GM23338 (cell line): ENCODE measurements at regions not wholly inside any gene's neighbourhood (a gene's known extent, or its start where the extent isn't known, plus 50 kb on each side); places are given as distances from the start of the nearest gene placed in this dataset.

ENCODE experiments used
- ATAC-seq: fragments of 200-7000 bp; cut with Tn5 transposase; 3 replicates; pipeline ENCODE4 v1.9.1; 2020
- DNase-seq: peaks from one replicate; pipeline ENCODE4 v3.0.0-alpha.2; 2015; ENCODE audit warnings: low spot score
- H2AFZ ChIP-seq: fragments of 200-600 bp; sonication (generic); 2 replicates; pipeline ENCODE4 v1.8.0; 2016; ENCODE audit warnings: antibody characterized with exemption, mild to moderate bottlenecking, moderate library complexity
- H3F3A ChIP-seq: fragments of 200-600 bp; sonication (generic); replicated peaks from 2 replicates; pipeline ENCODE4 v1.8.0; 2017; ENCODE audit warnings: antibody characterized with exemption, mixed run types, low read depth
- H3K27ac ChIP-seq: fragments of 200-600 bp; sonication (generic); 2 replicates; pipeline ENCODE4 v1.6.1; 2016; ENCODE audit warnings: low read depth
- H3K27me3 ChIP-seq: fragments of 200-600 bp; sonication (generic); 2 replicates; pipeline ENCODE4 v1.8.0; 2016; ENCODE audit warnings: mild to moderate bottlenecking, mixed run types, moderate library complexity; ENCODE audit not compliant: insufficient read depth
- H3K36me3 ChIP-seq: fragments of 200-600 bp; sonication (generic); 2 replicates; pipeline ENCODE4 v1.8.0; 2016; ENCODE audit warnings: mild to moderate bottlenecking; ENCODE audit not compliant: insufficient read depth
- H3K4me1 ChIP-seq: fragments of 200-600 bp; sonication (generic); 2 replicates; pipeline ENCODE4 v1.8.0; 2016; ENCODE audit warnings: mild to moderate bottlenecking, moderate library complexity; ENCODE audit not compliant: insufficient read depth
- H3K4me2 ChIP-seq: fragments of 200-600 bp; sonication (generic); 2 replicates; pipeline ENCODE4 v1.7.1; 2017; ENCODE audit warnings: mixed run types
- H3K4me3 ChIP-seq: fragments of 200-600 bp; sonication (generic); 2 replicates; pipeline ENCODE4 v1.6.1; 2016; ENCODE audit warnings: mixed run types
- H3K79me2 ChIP-seq: fragments of 200-600 bp; sonication (generic); replicated peaks from 2 replicates; pipeline ENCODE4 v1.8.0; 2017; ENCODE audit warnings: mild to moderate bottlenecking; ENCODE audit not compliant: insufficient read depth
- H3K9me2 ChIP-seq: fragments of 200-600 bp; sonication (generic); 2 replicates; pipeline ENCODE4 v1.8.0; 2017; ENCODE audit not compliant: insufficient read depth
- H4K20me1 ChIP-seq: fragments of 200-600 bp; sonication (generic); replicated peaks from 2 replicates; pipeline ENCODE4 v1.8.0; 2017; ENCODE audit warnings: mild to moderate bottlenecking; ENCODE audit not compliant: insufficient read depth
- H3K27ac Mint-ChIP-seq: 2 replicates; pipeline ENCODE4 v1.8.0; 2020; ENCODE audit warnings: inconsistent platforms, mild to moderate bottlenecking, moderate library complexity, mixed read lengths
- H3K27me3 Mint-ChIP-seq: 3 replicates; pipeline ENCODE4 v1.8.0; 2022; ENCODE audit warnings: low read depth, mild to moderate bottlenecking, moderate library complexity, mixed read lengths, inconsistent platforms; ENCODE audit not compliant: insufficient read depth, poor library complexity
- H3K36me3 Mint-ChIP-seq: 3 replicates; pipeline ENCODE4 v1.8.0; 2021; ENCODE audit warnings: low read depth, mild to moderate bottlenecking, inconsistent platforms, moderate library complexity, mixed read lengths
- H3K4me1 Mint-ChIP-seq: 3 replicates; pipeline ENCODE4 v1.8.0; 2020; ENCODE audit warnings: mild to moderate bottlenecking, inconsistent platforms, mixed read lengths
- H3K4me3 Mint-ChIP-seq: 3 replicates; pipeline ENCODE4 v1.8.0; 2021; ENCODE audit warnings: moderate library complexity, mild to moderate bottlenecking, inconsistent platforms, mixed read lengths
- H3K9me3 Mint-ChIP-seq: 3 replicates; pipeline ENCODE4 v1.8.0; 2020; ENCODE audit warnings: moderate library complexity, mild to moderate bottlenecking, inconsistent platforms, mixed read lengths
- CREB1 ChIP-seq: fragments of 250-450 bp; sonication (Bioruptor Pico); IDR thresholded peaks from 2 replicates; pipeline ENCODE4 v1.5.0; 2020; ENCODE audit warnings: low read depth, mild to moderate bottlenecking, moderate library complexity
- CTCF ChIP-seq, 2 experiments: fragments of 200-600 bp in 1 of 2; sonication (generic) in 1 of 2; conservative IDR thresholded peaks; 2 replicates each; pipeline versions ENCODE4 v1.5.1 to v1.6.1; 2016 to 2017; ENCODE audit warnings: antibody characterized with exemption in 2 of 2, low read depth in 2 of 2, mild to moderate bottlenecking in 2 of 2, moderate library complexity in 1 of 2
- ETS1 ChIP-seq: IDR thresholded peaks from 2 replicates; pipeline ENCODE4 v1.6.1; 2016; ENCODE audit warnings: antibody characterized with exemption
- EZH2 ChIP-seq: fragments of 200-600 bp; sonication (generic); IDR thresholded peaks from one replicate; pipeline ENCODE4 v1.8.0; 2017; ENCODE audit warnings: antibody characterized with exemption, mild to moderate bottlenecking, low read depth; ENCODE audit not compliant: unreplicated experiment
- EZH2phosphoT487 ChIP-seq: fragments of 200-600 bp; sonication (generic); IDR thresholded peaks from one replicate; pipeline ENCODE4 v1.8.1; 2018; ENCODE audit warnings: antibody characterized with exemption; ENCODE audit not compliant: unreplicated experiment
- JUNB ChIP-seq: IDR thresholded peaks from one replicate; pipeline ENCODE4 v1.6.1; 2016; ENCODE audit warnings: antibody characterized with exemption; ENCODE audit not compliant: unreplicated experiment
- NANOG ChIP-seq: IDR thresholded peaks from 2 replicates; pipeline ENCODE4 v1.6.1; 2016; ENCODE audit warnings: antibody characterized with exemption, borderline replicate concordance
- POLR2AphosphoS5 ChIP-seq: IDR thresholded peaks from 2 replicates; pipeline ENCODE4 v1.6.1; 2016; ENCODE audit warnings: antibody characterized with exemption, low read depth
- REST ChIP-seq: IDR thresholded peaks from one replicate; pipeline ENCODE4 v1.6.1; 2018; ENCODE audit warnings: antibody characterized with exemption; ENCODE audit not compliant: unreplicated experiment
- STAT1 ChIP-seq: IDR thresholded peaks from one replicate; pipeline ENCODE4 v1.6.1; 2016; ENCODE audit warnings: antibody characterized with exemption; ENCODE audit not compliant: unreplicated experiment
- ZNF114 ChIP-seq: fragments of 250-450 bp; sonication (Bioruptor Pico); IDR thresholded peaks from 2 replicates; pipeline ENCODE4 v1.5.0; 2020; ENCODE audit warnings: mild to moderate bottlenecking, moderate library complexity
- ZNF331 ChIP-seq: fragments of 250-450 bp; sonication (Bioruptor Pico); IDR thresholded peaks from 2 replicates; pipeline ENCODE4 v1.5.0; 2020; ENCODE audit warnings: low read depth, mild to moderate bottlenecking, moderate library complexity
- ZNF462 ChIP-seq: fragments of 250-450 bp; sonication (Bioruptor Pico); IDR thresholded peaks from 2 replicates; pipeline ENCODE4 v1.5.0; 2020; ENCODE audit warnings: mild to moderate bottlenecking, moderate library complexity

- ATAC-seq, result no peak
- TF ChIP-seq STAT1, result no peak
- TF ChIP-seq CTCF (conservative IDR thresholded peaks at IDR 0.05; ENCODE audit: low read depth in 2 of 2), result no peak
- TF ChIP-seq REST, result no peak
- no peak for TF ChIP-seq EZH2
- no peak for TF ChIP-seq CREB1 (CRISPR knock-in tag)
- TF ChIP-seq ETS1, result no peak
- TF ChIP-seq ZNF462 (CRISPR knock-in tag), result no peak
- no peak for TF ChIP-seq ZNF114 (CRISPR knock-in tag)
- no peak for TF ChIP-seq POLR2AphosphoS5
- no peak for TF ChIP-seq NANOG
- TF ChIP-seq ZNF331, result no peak
- TF ChIP-seq JUNB, result no peak
- TF ChIP-seq EZH2phosphoT487, result no peak
- Histone ChIP-seq H3K4me3 (no peak overlapping the region), H2AFZ (no peak overlapping the region), H3K27me3 (no peaks in the 10 kb centered on the region), H4K20me1 (no peaks in the 10 kb centered on the region), H3K9me2 (peaks cover 11% of the 10 kb centered on the region), H3K79me2 (no peaks in the 10 kb centered on the region), H3K4me2 (no peak overlapping the region), H3K36me3 (no peaks in the 10 kb centered on the region), H3F3A (no peaks in the 10 kb centered on the region), H3K27ac (no peak overlapping the region), H3K4me1 (no peaks in the 10 kb centered on the region)
- no peak overlapping the region for H3K27ac Mint-ChIP-seq
- no peaks in the 10 kb centered on the region for H3K27me3 Mint-ChIP-seq
- peak; percentile 24 for DNase-seq
- no peaks in the 10 kb centered on the region for H3K4me1 Mint-ChIP-seq
- no peaks in the 10 kb centered on the region for H3K36me3 Mint-ChIP-seq
- H3K9me3 Mint-ChIP-seq, result no peaks in the 10 kb centered on the region
- H3K4me3 Mint-ChIP-seq, result no peak overlapping the region
Observed at GRCh38 chr4:18390655-18391353, 369.2 kb upstream of the LCORL start.
